NCI-H510A (cell line): ENCODE measurements at regions not wholly inside any gene's neighbourhood (a gene's known extent, or its start where the extent isn't known, plus 50 kb on each side); places are given as distances from the start of the nearest gene placed in this dataset.
"Not testable (repeated sequence)": the region's sequence is repeated elsewhere in the genome, so short reads cannot be mapped to it uniquely, and the experiment has no call there.

Experiments used
- DNase-seq: peaks from one replicate; lab custom pipeline; 2025; lab: John Stamatoyannopoulos, UW

GRCh38 chr18:27579364-27579763 lies 394.3 kb upstream of the CHST9 start:
- no peak for DNase-seq

- DNase-seq, result no peak
Measured at GRCh38 chr18:27577752-27578151, 392.6 kb upstream of the CHST9 start.

DNA sequence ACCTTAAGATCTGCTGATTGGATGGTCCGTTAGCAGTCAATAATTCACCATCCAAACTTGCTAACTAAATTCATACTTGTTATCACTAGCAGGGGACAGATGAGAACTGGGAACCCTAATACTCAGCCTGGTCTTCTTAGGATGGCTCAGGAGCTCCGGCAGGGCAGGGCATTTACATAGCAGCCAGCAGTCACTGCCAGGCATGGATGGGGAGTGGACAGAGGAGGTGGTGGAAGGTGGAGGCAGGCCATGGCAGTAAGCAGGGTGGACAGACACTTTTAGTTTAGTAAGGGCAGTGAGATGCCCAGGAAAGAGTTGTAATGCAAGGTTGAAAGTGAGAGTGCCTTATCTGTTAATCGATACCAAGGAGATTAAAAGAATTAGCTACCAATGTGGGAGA lies 392.2 kb upstream of the CHST9 start:
- DNase-seq, result no peak

GRCh38 chr18:27567434-27567833 lies 382.3 kb upstream of the CHST9 start:
- no peak for DNase-seq

DNA sequence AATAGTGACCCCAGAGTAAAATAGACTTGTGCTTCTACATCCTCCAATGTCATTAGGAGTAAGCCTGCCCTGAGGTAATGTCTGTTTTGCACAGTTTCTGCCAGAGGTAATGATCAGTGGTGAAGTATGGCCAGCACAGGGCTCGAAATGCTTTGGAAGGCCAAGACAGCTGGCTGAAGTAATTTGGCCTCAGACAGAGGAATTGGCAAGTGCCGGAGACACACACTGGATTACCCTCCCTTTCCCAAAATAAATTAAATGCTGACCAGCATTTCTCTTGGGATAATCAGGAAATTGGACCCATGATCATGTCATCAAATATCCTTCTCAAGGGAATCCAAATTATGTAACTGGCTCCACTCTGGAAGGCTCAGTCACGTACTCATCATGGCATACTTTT lies 379.0 kb upstream of the CHST9 start:
- DNase-seq, result no peak

GRCh38 chr18:27558388-27559155 lies 373.5 kb upstream of the CHST9 start:
- DNase-seq, result no peak

GRCh38 chr18:27556741-27557140 lies 371.6 kb upstream of the CHST9 start:
- no peak for DNase-seq

GRCh38 chr18:27549335-27550039 lies 364.4 kb upstream of the CHST9 start:
- DNase-seq, result no peak

DNA sequence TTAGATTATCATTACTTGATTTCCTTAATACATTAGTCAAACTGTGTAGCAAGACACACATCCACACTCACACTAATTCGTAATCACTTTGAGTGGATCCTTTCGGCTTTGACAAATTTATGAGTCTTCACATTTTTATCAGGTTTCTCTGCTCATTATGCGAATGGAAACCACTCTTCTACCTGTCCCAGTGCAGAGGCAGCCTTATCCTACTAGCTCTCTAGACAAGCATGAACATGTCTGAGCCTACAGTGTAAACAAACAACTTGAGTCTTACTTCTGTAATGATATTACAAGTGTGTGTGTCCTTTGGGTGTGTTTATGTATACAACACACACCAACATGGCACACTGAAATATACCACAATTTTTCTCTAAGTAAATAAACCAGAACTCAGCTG lies 361.9 kb upstream of the CHST9 start:
- peak; percentile 87 for DNase-seq

- DNase-seq, result no peak
Measured at GRCh38 chr18:27544206-27544605, 359.1 kb upstream of the CHST9 start.

DNA sequence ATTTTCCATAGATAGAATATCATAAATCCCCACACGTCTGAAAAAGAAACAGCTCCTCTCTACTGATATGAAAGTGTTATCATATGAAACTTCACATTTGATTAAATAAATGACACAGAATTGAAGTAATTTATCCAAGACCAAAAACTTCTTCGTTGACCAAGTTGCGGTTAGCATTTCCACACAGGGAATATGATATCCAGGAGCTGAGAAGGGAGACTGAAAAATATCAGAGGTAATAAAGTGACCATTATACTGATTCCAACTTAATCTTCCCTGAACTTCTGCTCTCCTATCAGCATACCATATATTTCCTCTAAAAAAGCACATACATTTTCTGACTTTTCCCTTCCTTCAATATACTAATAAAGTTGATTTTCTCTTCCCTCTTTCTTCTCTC lies 356.2 kb upstream of the CHST9 start:
- no peak for DNase-seq

DNA sequence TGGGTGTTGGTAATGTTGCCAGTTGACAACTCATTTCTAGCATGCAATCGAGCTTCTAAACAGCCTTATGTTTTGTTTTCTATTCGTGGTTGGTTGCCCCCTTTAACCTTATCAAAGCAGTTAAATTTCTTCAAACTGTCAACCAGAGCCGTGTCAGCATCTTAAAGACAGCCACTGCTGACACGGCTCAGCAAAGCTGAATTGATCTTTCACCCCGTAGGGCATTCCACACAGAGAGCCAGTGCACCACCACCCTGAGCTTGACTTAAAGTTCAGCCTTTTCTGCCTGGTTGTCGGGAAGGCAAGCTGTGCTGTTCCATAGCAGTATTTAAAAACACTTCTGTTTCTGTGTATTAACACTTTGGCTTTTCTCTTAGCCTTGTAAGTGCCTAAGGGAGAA lies 355.0 kb upstream of the CHST9 start:
- DNase-seq, result no peak

GRCh38 chr18:27528925-27529521 lies 343.9 kb upstream of the CHST9 start:
- DNase-seq, result no peak

DNA sequence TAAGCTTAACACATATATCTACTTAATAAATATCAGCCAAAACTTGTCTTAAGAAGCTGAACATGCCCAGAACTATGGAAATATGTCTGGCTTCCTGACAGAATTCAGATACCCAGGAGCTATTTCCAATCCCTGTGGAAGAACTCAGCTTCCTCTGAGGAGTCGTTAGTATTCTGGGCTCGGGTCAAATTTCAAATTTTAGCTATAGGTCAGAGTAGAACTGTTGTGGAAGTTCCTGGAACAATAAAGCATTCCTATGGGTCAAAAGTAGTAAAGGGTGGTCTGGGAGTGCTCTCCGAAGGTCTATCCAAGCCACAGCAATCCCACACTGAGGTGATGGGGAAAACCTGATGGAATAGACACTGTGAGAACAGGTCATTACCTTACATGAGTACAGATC lies 342.7 kb upstream of the CHST9 start:
- DNase-seq, result no peak

DNA sequence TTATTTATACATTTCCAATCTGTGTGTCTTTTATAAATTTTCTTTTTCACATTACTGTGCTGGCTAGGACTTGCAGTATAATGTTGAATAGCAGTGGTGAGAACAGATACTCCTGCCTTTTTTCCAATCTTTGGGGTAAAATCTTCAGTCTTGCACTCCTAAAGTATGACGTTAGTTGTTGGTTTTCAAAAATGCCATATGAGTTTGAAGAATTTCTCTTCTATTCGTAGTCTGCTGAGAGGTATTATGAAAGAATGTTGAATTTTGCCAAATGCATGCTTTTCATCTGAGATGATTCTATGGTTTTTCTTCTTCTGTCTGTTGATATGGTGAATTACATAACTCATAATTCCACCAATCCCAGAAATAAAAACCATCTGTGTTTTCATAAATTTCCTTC lies 335.3 kb upstream of the CHST9 start:
- DNase-seq, result no peak

- DNase-seq, result not testable (repeated sequence)
Measured at GRCh38 chr18:27510036-27510633, 325.0 kb upstream of the CHST9 start.

- DNase-seq, result no peak
Measured at GRCh38 chr18:27501671-27502070, 316.6 kb upstream of the CHST9 start.

DNA sequence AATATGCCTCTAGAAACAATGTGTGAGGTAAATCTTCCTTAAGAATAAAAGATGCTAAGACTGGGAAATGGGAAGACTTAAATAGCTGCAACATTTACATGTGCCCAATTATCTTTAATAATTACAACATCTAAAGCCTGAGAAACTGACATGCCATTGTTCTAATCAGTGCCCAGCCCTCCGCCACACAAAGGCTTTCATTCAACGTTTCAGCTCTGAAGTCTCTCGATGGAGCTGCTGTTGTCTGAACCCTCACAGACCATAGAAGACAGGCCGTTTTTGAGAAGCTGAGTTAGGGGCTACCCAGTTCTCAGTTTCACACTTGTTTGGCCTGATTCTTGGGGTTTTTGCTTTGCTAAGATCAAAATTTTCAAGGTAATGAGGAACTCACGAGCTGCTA lies 315.4 kb upstream of the CHST9 start:
- DNase-seq, result no peak

DNA sequence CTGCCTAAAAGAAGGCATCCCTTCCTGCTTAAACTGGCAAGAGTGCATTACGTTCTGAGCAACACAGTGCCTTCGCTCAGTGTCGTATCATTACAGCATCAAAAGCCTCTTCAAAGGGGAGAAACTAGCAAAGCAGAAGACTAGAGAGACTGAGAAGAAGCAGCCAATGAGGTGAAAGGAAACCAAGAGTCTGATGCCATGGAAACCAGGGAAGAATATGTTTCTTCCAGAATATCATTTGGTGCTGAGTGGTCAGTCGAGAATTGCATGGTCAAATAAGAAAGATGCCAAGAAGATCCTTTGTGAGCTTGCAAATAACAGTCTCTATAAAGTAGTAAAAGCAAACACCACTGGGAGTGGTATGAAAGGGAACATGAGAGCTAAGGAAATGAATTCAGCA lies 312.1 kb upstream of the CHST9 start:
- DNase-seq, result no peak

DNA sequence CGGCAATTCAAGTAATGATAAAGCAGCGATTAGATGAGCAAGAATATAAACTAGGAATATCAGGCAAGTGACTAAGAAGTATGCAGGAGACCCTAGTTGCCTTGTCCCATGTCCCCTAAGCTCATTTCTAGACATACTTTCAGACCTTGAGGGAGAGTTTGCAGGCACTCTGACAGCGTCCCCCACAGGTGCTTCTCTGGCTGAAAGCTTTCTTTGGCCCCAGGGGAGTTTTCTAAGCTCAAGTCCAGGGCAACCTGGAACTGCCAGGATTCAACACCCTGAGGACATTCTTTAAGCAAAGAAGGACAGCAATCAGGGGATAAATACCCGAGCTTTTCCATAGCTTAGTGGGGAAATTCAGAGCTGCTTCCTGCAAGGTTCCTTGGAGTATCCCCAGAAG lies 308.1 kb upstream of the CHST9 start:
- DNase-seq, result no peak

DNA sequence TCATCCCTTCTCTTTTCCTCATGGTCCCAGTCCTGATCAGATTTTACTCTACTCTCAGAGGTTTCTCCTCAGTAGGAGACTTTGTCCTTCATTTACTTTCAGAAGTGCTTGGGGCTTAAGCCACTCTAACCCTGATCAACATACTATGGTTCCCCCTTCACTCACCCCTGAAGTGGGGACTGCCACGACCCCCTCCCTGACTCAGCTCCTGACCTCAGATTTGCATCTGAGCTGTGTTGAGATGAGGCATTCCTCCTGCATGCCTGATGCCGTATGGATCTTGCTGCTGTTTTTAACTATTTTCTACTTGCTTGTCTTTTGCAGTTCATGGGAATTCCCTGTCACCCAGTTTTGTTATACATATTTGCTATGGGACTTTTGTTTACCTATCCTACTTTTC lies 306.7 kb upstream of the CHST9 start:
- DNase-seq, result no peak

GRCh38 chr18:27483276-27483675 lies 298.2 kb upstream of the CHST9 start:
- DNase-seq, result no peak

- no peak for DNase-seq
Measured at GRCh38 chr18:27478459-27478858, 293.4 kb upstream of the CHST9 start.
